ENCODE measurements at regions not wholly inside any gene's neighbourhood (a gene's known extent, or its start where the extent isn't known, plus 50 kb on each side); places are given as distances from the start of the nearest gene placed in this dataset.

- no peak for DNase-seq
- WGBS, 4 donors: 83 to 86% (median 83%) methylated on average over 5 of the region's 5 CpGs
- intact Hi-C loops (cut with DNase I): no loop called here
Observed at GRCh38 chr4:100026066-100026465, 76.0 kb upstream of the H2AZ1 start.

GRCh38 chr4:100023800-100024199, 73.7 kb upstream of the H2AZ1 start:
- Histone ChIP-seq H3K27ac (no peak overlapping the region), H3K4me3 (no peak overlapping the region), H3K36me3 (replicated peaks in 1 of 2) (no peaks in the 10 kb centered on the region), H3K9me3 (replicated peaks in 1 of 3) (no peaks in the 10 kb centered on the region), H3K4me1 (replicated peaks in 1 of 2) (no peaks in the 10 kb centered on the region), H3K27me3 (no peaks in the 10 kb centered on the region)
- TF ChIP-seq POLR2A (IDR thresholded peaks at IDR 0.05) (no peak), CTCF (IDR thresholded peaks at IDR 0.05) (no peak)
- intact Hi-C loops (cut with DNase I): no loop called here
- DNase-seq: no peak

More at GRCh38 chr4:100026066-100026465, 76.0 kb upstream of the H2AZ1 start:
- Histone ChIP-seq H3K36me3 (replicated peaks in 1 of 2) (no peaks in the 10 kb centered on the region), H3K27ac (no peak overlapping the region), H3K27me3 (no peaks in the 10 kb centered on the region), H3K9me3 (replicated peaks in 1 of 3) (no peaks in the 10 kb centered on the region), H3K4me1 (replicated peaks in 1 of 2) (no peaks in the 10 kb centered on the region), H3K4me3 (no peak overlapping the region)
- TF ChIP-seq CTCF (IDR thresholded peaks at IDR 0.05) (no peak), POLR2A (IDR thresholded peaks at IDR 0.05) (no peak)

GRCh38 chr4:100022792-100023222, 72.7 kb upstream of the H2AZ1 start:
- H3K27me3 ChIP-seq: no peaks in the 10 kb centered on the region
- H3K4me3 ChIP-seq: no peak overlapping the region
- no peaks in the 10 kb centered on the region for H3K4me1 ChIP-seq (replicated peaks in 1 of 2)
- TF ChIP-seq POLR2A (IDR thresholded peaks at IDR 0.05) (no peak), CTCF (IDR thresholded peaks at IDR 0.05) (no peak)
- peak in 1 of 7 donors; percentile 56 for DNase-seq
- no peaks in the 10 kb centered on the region for H3K9me3 ChIP-seq (replicated peaks in 1 of 3)
- H3K27ac ChIP-seq: no peak overlapping the region
- no peaks in the 10 kb centered on the region for H3K36me3 ChIP-seq (replicated peaks in 1 of 2)
- 58 to 65% (median 61%) methylated on average over 5 of the region's 5 CpGs for WGBS, 4 donors
- intact Hi-C loops (cut with DNase I): no loop called here

GRCh38 chr4:100019821-100020220, 69.7 kb upstream of the H2AZ1 start:
- Histone ChIP-seq H3K27ac (no peak overlapping the region), H3K4me1 (replicated peaks in 1 of 2) (no peaks in the 10 kb centered on the region), H3K9me3 (replicated peaks in 1 of 3) (no peaks in the 10 kb centered on the region), H3K27me3 (no peaks in the 10 kb centered on the region), H3K36me3 (replicated peaks in 1 of 2) (no peaks in the 10 kb centered on the region), H3K4me3 (no peak overlapping the region)
- WGBS, 4 donors: 67 to 100% (median 96%) methylated on average over 1 of the region's 1 CpG
- DNase-seq: no peak
- intact Hi-C loops (cut with DNase I): no loop called here
- TF ChIP-seq CTCF (IDR thresholded peaks at IDR 0.05): no peak
- no peak for TF ChIP-seq POLR2A (IDR thresholded peaks at IDR 0.05)

Measured in adrenal gland (tissue), 9 donors.